ENCODE measurements at regions not wholly inside any gene's neighbourhood (a gene's known extent, or its start where the extent isn't known, plus 50 kb on each side); places are given as distances from the start of the nearest gene placed in this dataset.

- TF ChIP-seq SIN3A (IDR thresholded peaks at IDR 0.05; ENCODE audit: borderline replicate concordance, insufficient read depth, low read length) (no peak), POLR2AphosphoS5 (IDR thresholded peaks at IDR 0.05; ENCODE audit: low read depth, low read length) (no peak), FOXP2 (optimal IDR thresholded peaks at IDR 0.05; ENCODE audit: borderline replicate concordance, extremely low read depth, extremely low read length, insufficient read depth) (no peak), TAF1 (IDR thresholded peaks at IDR 0.05; ENCODE audit: borderline replicate concordance, insufficient read depth, low read length) (no peak), REST (IDR thresholded peaks at IDR 0.05; ENCODE audit: insufficient read depth in 1 of 2, low read depth in 2 of 2, low read length in 2 of 2) (no peak)
These were observed 204.1 kb downstream of the INSC start for GRCh38 chr11:15318814-15319213.

- TF ChIP-seq REST (IDR thresholded peaks at IDR 0.05; ENCODE audit: insufficient read depth in 1 of 2, low read depth in 2 of 2, low read length in 2 of 2): no peak
- TF ChIP-seq FOXP2 (optimal IDR thresholded peaks at IDR 0.05; ENCODE audit: borderline replicate concordance, extremely low read depth, extremely low read length, insufficient read depth): no peak
- no peak for TF ChIP-seq POLR2AphosphoS5 (IDR thresholded peaks at IDR 0.05; ENCODE audit: low read depth, low read length)
- TF ChIP-seq SIN3A (IDR thresholded peaks at IDR 0.05; ENCODE audit: borderline replicate concordance, insufficient read depth, low read length): no peak
- TF ChIP-seq TAF1 (IDR thresholded peaks at IDR 0.05; ENCODE audit: borderline replicate concordance, insufficient read depth, low read length): no peak
These were observed 211.8 kb downstream of the INSC start for GRCh38 chr11:15326520-15326919.

GRCh38 chr11:15327786-15328231, 213.1 kb downstream of the INSC start:
- TF ChIP-seq TAF1 (IDR thresholded peaks at IDR 0.05; ENCODE audit: borderline replicate concordance, insufficient read depth, low read length) (no peak), POLR2AphosphoS5 (IDR thresholded peaks at IDR 0.05; ENCODE audit: low read depth, low read length) (no peak), SIN3A (IDR thresholded peaks at IDR 0.05; ENCODE audit: borderline replicate concordance, insufficient read depth, low read length) (no peak), REST (IDR thresholded peaks at IDR 0.05; ENCODE audit: insufficient read depth in 1 of 2, low read depth in 2 of 2, low read length in 2 of 2) (no peak), FOXP2 (optimal IDR thresholded peaks at IDR 0.05; ENCODE audit: borderline replicate concordance, extremely low read depth, extremely low read length, insufficient read depth) (no peak)

GRCh38 chr11:15333407-15333806, 218.7 kb downstream of the INSC start:
- no peak for TF ChIP-seq TAF1 (IDR thresholded peaks at IDR 0.05; ENCODE audit: borderline replicate concordance, insufficient read depth, low read length)
- no peak for TF ChIP-seq SIN3A (IDR thresholded peaks at IDR 0.05; ENCODE audit: borderline replicate concordance, insufficient read depth, low read length)
- no peak for TF ChIP-seq REST (IDR thresholded peaks at IDR 0.05; ENCODE audit: insufficient read depth in 1 of 2, low read depth in 2 of 2, low read length in 2 of 2)
- TF ChIP-seq POLR2AphosphoS5 (IDR thresholded peaks at IDR 0.05; ENCODE audit: low read depth, low read length): no peak
- TF ChIP-seq FOXP2 (optimal IDR thresholded peaks at IDR 0.05; ENCODE audit: borderline replicate concordance, extremely low read depth, extremely low read length, insufficient read depth): no peak

GRCh38 chr11:15334766-15335165, 220.0 kb downstream of the INSC start:
- no peak for TF ChIP-seq SIN3A (IDR thresholded peaks at IDR 0.05; ENCODE audit: borderline replicate concordance, insufficient read depth, low read length)
- TF ChIP-seq FOXP2 (optimal IDR thresholded peaks at IDR 0.05; ENCODE audit: borderline replicate concordance, extremely low read depth, extremely low read length, insufficient read depth): no peak
